ENCODE measurements at regions not wholly inside any gene's neighbourhood (a gene's known extent, or its start where the extent isn't known, plus 50 kb on each side); places are given as distances from the start of the nearest gene placed in this dataset.

GRCh38 chr11:130613396-130613795, 165.0 kb downstream of the ADAMTS15 start:
- no peak for DNase-seq (ENCODE audit: low spot score)

GRCh38 chr11:130614591-130614990, 166.1 kb downstream of the ADAMTS15 start:
- no peak for DNase-seq (ENCODE audit: low spot score)

GRCh38 chr11:130615561-130615960, 167.1 kb downstream of the ADAMTS15 start:
- DNase-seq (ENCODE audit: low spot score) = no peak

- DNase-seq (ENCODE audit: low spot score) = no peak
These were observed 168.1 kb downstream of the ADAMTS15 start for GRCh38 chr11:130616573-130616972.

GRCh38 chr11:130617001-130617400, 168.6 kb downstream of the ADAMTS15 start:
- DNase-seq (ENCODE audit: low spot score) = no peak

GRCh38 chr11:130620548-130620947, 172.1 kb downstream of the ADAMTS15 start:
- no peak for DNase-seq (ENCODE audit: low spot score)

GRCh38 chr11:130622141-130622542, 173.7 kb downstream of the ADAMTS15 start:
- DNase-seq (ENCODE audit: low spot score) = no peak

- DNase-seq (ENCODE audit: low spot score) = no peak
These were observed 175.5 kb downstream of the ADAMTS15 start for GRCh38 chr11:130623670-130624668.

- DNase-seq (ENCODE audit: low spot score) = no peak
These were observed 176.6 kb downstream of the ADAMTS15 start for GRCh38 chr11:130624971-130625544.

GRCh38 chr11:130625578-130626306, 177.3 kb downstream of the ADAMTS15 start:
- no peak for DNase-seq (ENCODE audit: low spot score)

GRCh38 chr11:130629039-130629438, 180.6 kb downstream of the ADAMTS15 start:
- no peak for DNase-seq (ENCODE audit: low spot score)

GRCh38 chr11:130631119-130631518, 182.7 kb downstream of the ADAMTS15 start:
- DNase-seq (ENCODE audit: low spot score) = no peak

- DNase-seq (ENCODE audit: low spot score) = no peak
These were observed 185.0 kb downstream of the ADAMTS15 start for GRCh38 chr11:130633466-130633865.

GRCh38 chr11:130634186-130634585, 185.7 kb downstream of the ADAMTS15 start:
- no peak for DNase-seq (ENCODE audit: low spot score)

- no peak for DNase-seq (ENCODE audit: low spot score)
These were observed 186.6 kb downstream of the ADAMTS15 start for GRCh38 chr11:130634961-130635473.

GRCh38 chr11:130635937-130636630, 187.6 kb downstream of the ADAMTS15 start:
- DNase-seq (ENCODE audit: low spot score) = no peak

GRCh38 chr11:130636722-130637464, 188.4 kb downstream of the ADAMTS15 start:
- DNase-seq (ENCODE audit: low spot score) = no peak

GRCh38 chr11:130637566-130637965, 189.1 kb downstream of the ADAMTS15 start:
- DNase-seq (ENCODE audit: low spot score) = no peak

- DNase-seq (ENCODE audit: low spot score) = peak; percentile 91
These were observed 189.6 kb downstream of the ADAMTS15 start for GRCh38 chr11:130638033-130638432.

GRCh38 chr11:130638624-130639023, 190.2 kb downstream of the ADAMTS15 start:
- DNase-seq (ENCODE audit: low spot score) = no peak

- DNase-seq (ENCODE audit: low spot score) = no peak
These were observed 190.9 kb downstream of the ADAMTS15 start for GRCh38 chr11:130639369-130639768.

Measured in umbilical cord (tissue), 1 donor.